ENCODE measurements at regions not wholly inside any gene's neighbourhood (a gene's known extent, or its start where the extent isn't known, plus 50 kb on each side); places are given as distances from the start of the nearest gene placed in this dataset.

DNA sequence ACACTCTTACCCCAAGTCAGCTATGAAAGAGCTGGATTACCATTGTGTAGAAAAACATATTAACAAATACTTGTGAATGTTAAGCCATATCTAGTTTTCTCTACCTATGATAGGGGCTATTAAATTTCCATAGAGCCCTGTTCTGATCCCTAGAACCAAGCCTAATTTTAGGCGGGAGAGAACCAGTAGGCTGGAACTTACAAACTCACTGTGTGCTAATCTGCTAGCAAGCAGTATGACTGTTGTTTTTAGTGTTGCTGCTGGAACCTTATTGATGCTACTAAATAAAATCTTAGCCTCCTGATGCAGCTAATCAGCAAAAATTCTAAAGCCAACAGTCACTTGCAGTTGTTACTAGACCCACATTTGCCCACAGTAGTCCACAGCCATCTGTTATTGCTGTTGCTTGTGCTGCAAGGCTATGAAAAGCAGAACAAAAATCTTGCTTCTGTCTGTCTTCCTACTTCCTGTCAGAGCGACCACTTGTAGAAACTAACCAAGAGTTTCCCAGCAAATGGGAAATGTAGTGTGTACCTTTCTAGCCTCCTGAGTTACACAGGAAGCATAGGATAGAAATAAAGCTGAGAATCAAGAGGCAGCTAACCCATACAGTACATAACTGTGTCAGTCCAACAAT, 368.4 kb downstream of the ARL4A start:
- intact Hi-C loops (cut with micrococcal nuclease) (loop anchor here (2.0 kb wide), 1 partner anchor 327 kb away; no protein-coding TSS in a partner anchor), dilution Hi-C loops (cut with MboI; ENCODE audit: extremely low pct_ligation_motif_present, low sequenced_read_pairs) (no loop called here)
- POLR2A ChIA-PET: no interaction called here
- no TSS peak for BruUV-seq (replicated peaks)
- peaks cover 18% of the 10 kb centered on the region for H3K4me1 ChIP-seq (ENCODE audit: control insufficient read depth, extremely low read depth, insufficient read depth, low read length)
- no peaks in the 10 kb centered on the region for H3K9me1 ChIP-seq (replicated peaks; ENCODE audit: control insufficient read depth, extremely low read depth, insufficient read depth, low read length)
- H3K36me3 ChIP-seq (ENCODE audit: control insufficient read depth in 2 of 2, extremely low read depth in 1 of 2, insufficient read depth in 2 of 2, low read length in 2 of 2): no peaks in the 10 kb centered on the region
- H3K9ac ChIP-seq (replicated peaks; ENCODE audit: extremely low read depth, insufficient read depth, low read length): no peak overlapping the region
- no peaks in the 10 kb centered on the region for H4K20me1 ChIP-seq (replicated peaks; ENCODE audit: control insufficient read depth, extremely low read depth, insufficient read depth, low read length)
- H3K27ac ChIP-seq (ENCODE audit: insufficient read depth, low read depth, low read length): no peak overlapping the region
- H3K4me3 ChIP-seq (replicated peaks in 1 of 3; ENCODE audit: insufficient read depth in 1 of 3, low read depth in 1 of 3, low read length in 3 of 3): no peak overlapping the region
- CTCF ChIA-PET: interaction anchor here (0.8 to 1.7 kb wide), 3 partner anchors 11 to 369 kb away, joined by 3 to 5 read pairs (median 3); partner anchors contain the start of gene ARL4A
- no peaks in the 10 kb centered on the region for H3K27me3 ChIP-seq (ENCODE audit: control insufficient read depth in 2 of 2, insufficient read depth in 2 of 2, low read length in 2 of 2)
- FAIRE-seq (no peak), DNase-seq (ENCODE audit: low read depth, low spot score) (peak; percentile 15)
- H3K79me2 ChIP-seq (ENCODE audit: control insufficient read depth, insufficient read depth, low read length): no peaks in the 10 kb centered on the region
- peak overlapping the region; percentile 1 for H2AFZ ChIP-seq (ENCODE audit: low read depth, low read length)
- H3K4me2 ChIP-seq (ENCODE audit: insufficient read depth, low read length): no peak overlapping the region
- H3K9me3 ChIP-seq (replicated peaks; ENCODE audit: control insufficient read depth, insufficient read depth, low read length): no peaks in the 10 kb centered on the region
- no peak for TF ChIP-seq POLR2AphosphoS5 (IDR thresholded peaks at IDR 0.05; ENCODE audit: insufficient read depth, low read depth, low read length)
- no peak for TF ChIP-seq EZH2 (IDR thresholded peaks at IDR 0.05; ENCODE audit: borderline replicate concordance, low read depth, low read length, severe bottlenecking)
- TF ChIP-seq POLR2A (IDR thresholded peaks at IDR 0.05; ENCODE audit: low read depth, low read length): no peak
- no peak for TF ChIP-seq FOS (IDR thresholded peaks at IDR 0.05; ENCODE audit: borderline replicate concordance, insufficient read depth, low read length)
- no peak for TF ChIP-seq GATA2 (IDR thresholded peaks at IDR 0.05; ENCODE audit: insufficient read depth, insufficient read length, low read depth, low read length)
- TF ChIP-seq JUN (IDR thresholded peaks at IDR 0.05; ENCODE audit: borderline replicate concordance, insufficient read depth, insufficient read length, low read depth): no peak
- TF ChIP-seq, protein P1, sequence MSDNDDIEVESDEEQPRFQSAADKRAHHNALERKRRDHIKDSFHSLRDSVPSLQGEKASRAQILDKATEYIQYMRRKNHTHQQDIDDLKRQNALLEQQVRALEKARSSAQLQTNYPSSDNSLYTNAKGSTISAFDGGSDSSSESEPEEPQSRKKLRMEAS (IDR thresholded peaks at IDR 0.05; ENCODE audit: insufficient read depth, insufficient read length): no peak
- TF ChIP-seq, protein P2, sequence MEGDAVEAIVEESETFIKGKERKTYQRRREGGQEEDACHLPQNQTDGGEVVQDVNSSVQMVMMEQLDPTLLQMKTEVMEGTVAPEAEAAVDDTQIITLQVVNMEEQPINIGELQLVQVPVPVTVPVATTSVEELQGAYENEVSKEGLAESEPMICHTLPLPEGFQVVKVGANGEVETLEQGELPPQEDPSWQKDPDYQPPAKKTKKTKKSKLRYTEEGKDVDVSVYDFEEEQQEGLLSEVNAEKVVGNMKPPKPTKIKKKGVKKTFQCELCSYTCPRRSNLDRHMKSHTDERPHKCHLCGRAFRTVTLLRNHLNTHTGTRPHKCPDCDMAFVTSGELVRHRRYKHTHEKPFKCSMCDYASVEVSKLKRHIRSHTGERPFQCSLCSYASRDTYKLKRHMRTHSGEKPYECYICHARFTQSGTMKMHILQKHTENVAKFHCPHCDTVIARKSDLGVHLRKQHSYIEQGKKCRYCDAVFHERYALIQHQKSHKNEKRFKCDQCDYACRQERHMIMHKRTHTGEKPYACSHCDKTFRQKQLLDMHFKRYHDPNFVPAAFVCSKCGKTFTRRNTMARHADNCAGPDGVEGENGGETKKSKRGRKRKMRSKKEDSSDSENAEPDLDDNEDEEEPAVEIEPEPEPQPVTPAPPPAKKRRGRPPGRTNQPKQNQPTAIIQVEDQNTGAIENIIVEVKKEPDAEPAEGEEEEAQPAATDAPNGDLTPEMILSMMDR (IDR thresholded peaks at IDR 0.05; ENCODE audit: extremely low read depth in 1 of 2, insufficient read depth in 1 of 2, low read depth in 1 of 2, low read length in 2 of 2): no peak
- TF ChIP-seq MYC (IDR thresholded peaks at IDR 0.05; ENCODE audit: low read depth, low read length): no peak

All from endothelial cell of umbilical vein (primary cell).